Fibroblast of villous mesenchyme (primary cell): ENCODE measurements at regions not wholly inside any gene's neighbourhood (a gene's known extent, or its start where the extent isn't known, plus 50 kb on each side); places are given as distances from the start of the nearest gene placed in this dataset.

Experiments used
- DNase-seq: peaks from one replicate; pipeline ENCODE4 v3.0.0-alpha.2; 2010; ENCODE audit warnings: low read depth
- H3K4me3 ChIP-seq: 2 replicates; pipeline ENCODE4 v1.5.1; 2011; ENCODE audit warnings: low read depth, mild to moderate bottlenecking, low read length
- CTCF ChIP-seq: IDR thresholded peaks from 2 replicates; pipeline ENCODE4 v1.5.1; 2012; ENCODE audit warnings: low read depth, mild to moderate bottlenecking, low read length; ENCODE audit not compliant: insufficient read depth

- TF ChIP-seq CTCF, result no peak
- peak; percentile 94 for DNase-seq
- no peak overlapping the region for H3K4me3 ChIP-seq
These were observed 418.0 kb upstream of the TNP1 start for GRCh38 chr2:217277646-217278398.

GRCh38 chr2:217276433-217276832 lies 416.6 kb upstream of the TNP1 start:
- TF ChIP-seq CTCF, result no peak

GRCh38 chr2:217275091-217275490 lies 415.2 kb upstream of the TNP1 start:
- TF ChIP-seq CTCF, result no peak
- H3K4me3 ChIP-seq, result no peak overlapping the region
- DNase-seq, result no peak

More at GRCh38 chr2:217276433-217276832, 416.6 kb upstream of the TNP1 start:
- DNase-seq, result no peak
- no peak overlapping the region for H3K4me3 ChIP-seq

GRCh38 chr2:217274578-217274977 lies 414.7 kb upstream of the TNP1 start:
- no peak for DNase-seq
- no peak overlapping the region for H3K4me3 ChIP-seq
- TF ChIP-seq CTCF, result no peak

GRCh38 chr2:217273851-217274250 lies 414.0 kb upstream of the TNP1 start:
- H3K4me3 ChIP-seq, result no peak overlapping the region
- peak; percentile 53 for DNase-seq
- TF ChIP-seq CTCF, result no peak

- DNase-seq, result no peak
- no peak for TF ChIP-seq CTCF
- no peak overlapping the region for H3K4me3 ChIP-seq
These were observed 413.3 kb upstream of the TNP1 start for GRCh38 chr2:217273162-217273561.

- TF ChIP-seq CTCF, result no peak
- no peak overlapping the region for H3K4me3 ChIP-seq
- DNase-seq, result no peak
These were observed 411.9 kb upstream of the TNP1 start for GRCh38 chr2:217271813-217272212.
